SK-N-SH (cell line): ENCODE measurements at regions not wholly inside any gene's neighbourhood (a gene's known extent, or its start where the extent isn't known, plus 50 kb on each side); places are given as distances from the start of the nearest gene placed in this dataset.

Source experiments
- CTCF ChIA-PET: fragments of 300-600, 350-600 bp; formaldehyde crosslinking; extraction: SDS; loops from one replicate; lab custom pipeline; 2021; lab: Yijun Ruan, JAX
- POLR2A ChIA-PET: fragments of 350-600 bp; sonication (Branson Sonifier 250); formaldehyde crosslinking; extraction: SDS; loops from one replicate; lab custom pipeline; 2020; ENCODE audit warnings: antibody characterized with exemption, inconsistent platforms; lab: Yijun Ruan, JAX
- DNase-seq: peaks from one replicate; pipeline ENCODE4 v3.0.0; 2012
- H2AFZ ChIP-seq: fragments of 200-600 bp; sonication (generic); 2 replicates; pipeline ENCODE4 v1.8.1; 2016; ENCODE audit warnings: antibody characterized with exemption, mild to moderate bottlenecking, low read depth
- H3F3A ChIP-seq: fragments of 200-600 bp; sonication (generic); replicated peaks from 2 replicates; pipeline ENCODE3; 2016; ENCODE audit warnings: antibody characterized with exemption, mild to moderate bottlenecking; ENCODE audit not compliant: insufficient read depth
- H3K27ac ChIP-seq, 2 experiments: fragments of 200-500 bp in 1 of 2; fragments of 200-600 bp in 1 of 2; sonication (Bioruptor generic) in 1 of 2; sonication (generic), shearing (Covaris generic) in 1 of 2; 2 replicates each; pipeline versions ENCODE4 v1.5.1 to v1.6.1; 2014 to 2016; ENCODE audit warnings: low read depth in 2 of 2, inconsistent platforms in 1 of 2, low read length in 1 of 2, mild to moderate bottlenecking in 1 of 2, mixed read lengths in 1 of 2
- H3K27me3 ChIP-seq: fragments of 200-600 bp; sonication (generic), shearing (Covaris generic); 2 replicates; pipeline ENCODE4 v1.6.1; 2016; ENCODE audit warnings: mixed run types; ENCODE audit not compliant: insufficient read depth
- H3K36me3 ChIP-seq, 2 experiments: fragments of 200-500 bp in 1 of 2; fragments of 200-600 bp in 1 of 2; sonication (Bioruptor generic) in 1 of 2; sonication (generic) in 1 of 2; replicated peaks in 1 of 2; 2 replicates each; pipeline versions ENCODE3 to v1.5.1; 2014 to 2016; ENCODE audit warnings: low read length in 1 of 2, mild to moderate bottlenecking in 1 of 2; ENCODE audit not compliant: insufficient read depth in 2 of 2, control insufficient read depth in 1 of 2
- H3K4me1 ChIP-seq, 2 experiments: fragments of 200-500 bp in 1 of 2; fragments of 200-600 bp in 1 of 2; sonication (Bioruptor generic) in 1 of 2; sonication (generic), shearing (Covaris generic) in 1 of 2; 2 replicates each; pipeline versions ENCODE4 v1.5.1 to v1.6.1; 2014 to 2016; ENCODE audit warnings: low read depth in 1 of 2, low read length in 1 of 2, mixed run types in 1 of 2; ENCODE audit not compliant: insufficient read depth in 2 of 2, control insufficient read depth in 1 of 2
- H3K4me2 ChIP-seq: fragments of 200-600 bp; sonication (generic), shearing (Covaris generic); 2 replicates; pipeline ENCODE4 v1.6.1; 2017; ENCODE audit warnings: mixed run types
- H3K4me3 ChIP-seq, 2 experiments: fragments of 200-500 bp in 1 of 2; fragments of 200-600 bp in 1 of 2; sonication (Bioruptor generic) in 1 of 2; sonication (generic), shearing (Covaris generic) in 1 of 2; 2 replicates each; pipeline versions ENCODE4 v1.5.1 to v1.8.1; 2014 to 2016; ENCODE audit warnings: low read depth in 2 of 2, inconsistent platforms in 1 of 2, low read length in 1 of 2, mild to moderate bottlenecking in 1 of 2, mixed read lengths in 1 of 2, moderate library complexity in 1 of 2
- H3K79me2 ChIP-seq: fragments of 200-600 bp; sonication (generic); 2 replicates; pipeline ENCODE4 v1.8.1; 2017; ENCODE audit warnings: mild to moderate bottlenecking; ENCODE audit not compliant: insufficient read depth
- H3K9ac ChIP-seq: fragments of 200-600 bp; sonication (generic); 2 replicates; pipeline ENCODE4 v1.6.1; 2017; ENCODE audit warnings: mixed run types
- H3K9me2 ChIP-seq: fragments of 200-600 bp; sonication (generic); 2 replicates; pipeline ENCODE4 v1.6.1; 2017; ENCODE audit warnings: mixed run types
- H3K9me3 ChIP-seq: fragments of 200-600 bp; sonication (generic); 2 replicates; pipeline ENCODE4 v1.6.1; 2017; ENCODE audit warnings: mixed run types, mild to moderate bottlenecking, moderate library complexity
- H4K20me1 ChIP-seq: fragments of 200-600 bp; sonication (generic); 2 replicates; pipeline ENCODE4 v1.6.1; 2017; ENCODE audit warnings: mild to moderate bottlenecking, mixed run types; ENCODE audit not compliant: insufficient read depth
- CHD2 ChIP-seq: fragments of 150-350 bp; IDR thresholded peaks from 2 replicates; pipeline ENCODE4 v1.6.1; 2018; ENCODE audit warnings: low read length; ENCODE audit not compliant: partially characterized antibody
- EZH2phosphoT487 ChIP-seq: fragments of 200-600 bp; sonication (generic); IDR thresholded peaks from 2 replicates; pipeline ENCODE4 v1.6.1; 2017; ENCODE audit warnings: low read depth, mixed run types, mild to moderate bottlenecking, antibody characterized with exemption, moderate library complexity, borderline replicate concordance
- FOSL2 ChIP-seq: IDR thresholded peaks from 2 replicates; pipeline ENCODE4 v1.4.0; 2012; ENCODE audit warnings: low read depth, mild to moderate bottlenecking, moderate library complexity, borderline replicate concordance
- FOXJ3 ChIP-seq: sonication (generic); formaldehyde crosslinking; IDR thresholded peaks from 2 replicates; pipeline ENCODE4 v1.5.1; 2020; ENCODE audit warnings: mild to moderate bottlenecking, missing genetic modification reagents
- GATA2 ChIP-seq: sonication (generic); formaldehyde crosslinking; IDR thresholded peaks from 2 replicates; pipeline ENCODE4 v1.5.0; 2020; ENCODE audit warnings: mild to moderate bottlenecking, missing genetic modification reagents
- NRF1 ChIP-seq: IDR thresholded peaks from 2 replicates; pipeline ENCODE4 v1.6.1; 2012; ENCODE audit warnings: low read depth, mild to moderate bottlenecking, low read length
- POLR2AphosphoS5 ChIP-seq: IDR thresholded peaks from 2 replicates; pipeline ENCODE4 v1.6.1; 2012; ENCODE audit warnings: low read depth, low read length
- RAD21 ChIP-seq: IDR thresholded peaks from 2 replicates; pipeline ENCODE4 v1.6.1; 2012; ENCODE audit warnings: mild to moderate bottlenecking, low read length
- RFX5 ChIP-seq: IDR thresholded peaks from 2 replicates; pipeline ENCODE4 v1.6.1; 2012; ENCODE audit warnings: mild to moderate bottlenecking, improper control_type of control experiment, low read length
- SIN3A ChIP-seq: IDR thresholded peaks from 2 replicates; pipeline ENCODE4 v1.6.1; 2012; ENCODE audit warnings: low read depth, mild to moderate bottlenecking, low read length, moderate library complexity, borderline replicate concordance
- TAF1 ChIP-seq: IDR thresholded peaks from 2 replicates; pipeline ENCODE4 v1.6.1; 2012; ENCODE audit warnings: low read depth, mild to moderate bottlenecking, low read length, moderate library complexity, borderline replicate concordance
- TCF12 ChIP-seq: IDR thresholded peaks from 2 replicates; pipeline ENCODE4 v1.4.0; 2012
- TEAD4 ChIP-seq: IDR thresholded peaks from 2 replicates; pipeline ENCODE4 v1.4.0; 2012; ENCODE audit warnings: mild to moderate bottlenecking, borderline replicate concordance; ENCODE audit not compliant: insufficient read depth
- WGBS: methylation state at CpG from one replicate; pipeline ENCODE4 v1.1.6; 2017; ENCODE audit warnings: low lambda C conversion rate; 5-methylcytosine and 5-hydroxymethylcytosine counted together
- TF ChIP-seq, protein P1 (sequence below): IDR thresholded peaks from 2 replicates; pipeline ENCODE4 v1.6.1; 2012; ENCODE audit warnings: mild to moderate bottlenecking, low read depth, low read length, moderate library complexity
- TF ChIP-seq, protein P2 (sequence below): IDR thresholded peaks from 2 replicates; pipeline ENCODE4 v1.4.0; 2012; ENCODE audit warnings: low read depth, borderline replicate concordance
- TF ChIP-seq, protein P3 (sequence below): fragments of 150-350 bp; IDR thresholded peaks from 2 replicates; pipeline ENCODE4 v1.6.1; 2016; ENCODE audit warnings: mild to moderate bottlenecking, low read depth, low read length
- TF ChIP-seq, protein P4 (sequence below): IDR thresholded peaks from 2 replicates; pipeline ENCODE4 v1.4.0; 2012; ENCODE audit warnings: low read depth, borderline replicate concordance

DNA sequence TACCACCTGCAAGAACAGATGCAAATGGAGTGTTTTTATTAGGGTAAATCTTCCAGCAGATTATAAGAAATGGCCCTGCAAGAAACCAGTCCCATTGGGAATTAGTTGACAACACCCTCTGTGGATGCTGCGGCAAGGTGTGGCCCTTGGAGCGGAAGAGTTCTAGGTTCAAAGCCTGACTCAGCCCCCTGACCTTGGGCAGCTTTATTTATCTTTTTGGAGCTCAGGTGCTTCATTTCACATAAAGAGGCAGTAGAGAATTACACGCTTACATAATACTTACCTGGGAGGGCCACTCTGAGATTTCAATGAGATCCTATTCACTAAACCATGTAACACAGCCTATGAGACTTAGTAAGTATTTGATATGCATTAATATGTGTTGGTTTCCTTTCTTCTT is 318.2 kb upstream of the SOX9 start:
- Histone ChIP-seq H3K36me3 (no peaks in the 10 kb centered on the region), H3K9ac (no peak overlapping the region), H3K79me2 (no peaks in the 10 kb centered on the region), H3K4me3 (no peak overlapping the region)
- TF ChIP-seq GATA2 (CRISPR knock-in tag) (no peak), NRF1 (no peak), RAD21 (no peak), FOXJ3 (CRISPR knock-in tag) (no peak), CHD2 (no peak), TAF1 (no peak), POLR2AphosphoS5 (no peak), TEAD4 (no peak), SIN3A (no peak), EZH2phosphoT487 (no peak), RFX5 (no peak), TCF12 (no peak), FOSL2 (no peak)
- TF ChIP-seq, protein P1, sequence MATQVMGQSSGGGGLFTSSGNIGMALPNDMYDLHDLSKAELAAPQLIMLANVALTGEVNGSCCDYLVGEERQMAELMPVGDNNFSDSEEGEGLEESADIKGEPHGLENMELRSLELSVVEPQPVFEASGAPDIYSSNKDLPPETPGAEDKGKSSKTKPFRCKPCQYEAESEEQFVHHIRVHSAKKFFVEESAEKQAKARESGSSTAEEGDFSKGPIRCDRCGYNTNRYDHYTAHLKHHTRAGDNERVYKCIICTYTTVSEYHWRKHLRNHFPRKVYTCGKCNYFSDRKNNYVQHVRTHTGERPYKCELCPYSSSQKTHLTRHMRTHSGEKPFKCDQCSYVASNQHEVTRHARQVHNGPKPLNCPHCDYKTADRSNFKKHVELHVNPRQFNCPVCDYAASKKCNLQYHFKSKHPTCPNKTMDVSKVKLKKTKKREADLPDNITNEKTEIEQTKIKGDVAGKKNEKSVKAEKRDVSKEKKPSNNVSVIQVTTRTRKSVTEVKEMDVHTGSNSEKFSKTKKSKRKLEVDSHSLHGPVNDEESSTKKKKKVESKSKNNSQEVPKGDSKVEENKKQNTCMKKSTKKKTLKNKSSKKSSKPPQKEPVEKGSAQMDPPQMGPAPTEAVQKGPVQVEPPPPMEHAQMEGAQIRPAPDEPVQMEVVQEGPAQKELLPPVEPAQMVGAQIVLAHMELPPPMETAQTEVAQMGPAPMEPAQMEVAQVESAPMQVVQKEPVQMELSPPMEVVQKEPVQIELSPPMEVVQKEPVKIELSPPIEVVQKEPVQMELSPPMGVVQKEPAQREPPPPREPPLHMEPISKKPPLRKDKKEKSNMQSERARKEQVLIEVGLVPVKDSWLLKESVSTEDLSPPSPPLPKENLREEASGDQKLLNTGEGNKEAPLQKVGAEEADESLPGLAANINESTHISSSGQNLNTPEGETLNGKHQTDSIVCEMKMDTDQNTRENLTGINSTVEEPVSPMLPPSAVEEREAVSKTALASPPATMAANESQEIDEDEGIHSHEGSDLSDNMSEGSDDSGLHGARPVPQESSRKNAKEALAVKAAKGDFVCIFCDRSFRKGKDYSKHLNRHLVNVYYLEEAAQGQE = no peak
- TF ChIP-seq, protein P2, sequence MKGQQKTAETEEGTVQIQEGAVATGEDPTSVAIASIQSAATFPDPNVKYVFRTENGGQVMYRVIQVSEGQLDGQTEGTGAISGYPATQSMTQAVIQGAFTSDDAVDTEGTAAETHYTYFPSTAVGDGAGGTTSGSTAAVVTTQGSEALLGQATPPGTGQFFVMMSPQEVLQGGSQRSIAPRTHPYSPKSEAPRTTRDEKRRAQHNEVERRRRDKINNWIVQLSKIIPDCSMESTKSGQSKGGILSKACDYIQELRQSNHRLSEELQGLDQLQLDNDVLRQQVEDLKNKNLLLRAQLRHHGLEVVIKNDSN = no peak
- TF ChIP-seq, protein P3, sequence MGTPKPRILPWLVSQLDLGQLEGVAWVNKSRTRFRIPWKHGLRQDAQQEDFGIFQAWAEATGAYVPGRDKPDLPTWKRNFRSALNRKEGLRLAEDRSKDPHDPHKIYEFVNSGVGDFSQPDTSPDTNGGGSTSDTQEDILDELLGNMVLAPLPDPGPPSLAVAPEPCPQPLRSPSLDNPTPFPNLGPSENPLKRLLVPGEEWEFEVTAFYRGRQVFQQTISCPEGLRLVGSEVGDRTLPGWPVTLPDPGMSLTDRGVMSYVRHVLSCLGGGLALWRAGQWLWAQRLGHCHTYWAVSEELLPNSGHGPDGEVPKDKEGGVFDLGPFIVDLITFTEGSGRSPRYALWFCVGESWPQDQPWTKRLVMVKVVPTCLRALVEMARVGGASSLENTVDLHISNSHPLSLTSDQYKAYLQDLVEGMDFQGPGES = no peak
- TF ChIP-seq, protein P4, sequence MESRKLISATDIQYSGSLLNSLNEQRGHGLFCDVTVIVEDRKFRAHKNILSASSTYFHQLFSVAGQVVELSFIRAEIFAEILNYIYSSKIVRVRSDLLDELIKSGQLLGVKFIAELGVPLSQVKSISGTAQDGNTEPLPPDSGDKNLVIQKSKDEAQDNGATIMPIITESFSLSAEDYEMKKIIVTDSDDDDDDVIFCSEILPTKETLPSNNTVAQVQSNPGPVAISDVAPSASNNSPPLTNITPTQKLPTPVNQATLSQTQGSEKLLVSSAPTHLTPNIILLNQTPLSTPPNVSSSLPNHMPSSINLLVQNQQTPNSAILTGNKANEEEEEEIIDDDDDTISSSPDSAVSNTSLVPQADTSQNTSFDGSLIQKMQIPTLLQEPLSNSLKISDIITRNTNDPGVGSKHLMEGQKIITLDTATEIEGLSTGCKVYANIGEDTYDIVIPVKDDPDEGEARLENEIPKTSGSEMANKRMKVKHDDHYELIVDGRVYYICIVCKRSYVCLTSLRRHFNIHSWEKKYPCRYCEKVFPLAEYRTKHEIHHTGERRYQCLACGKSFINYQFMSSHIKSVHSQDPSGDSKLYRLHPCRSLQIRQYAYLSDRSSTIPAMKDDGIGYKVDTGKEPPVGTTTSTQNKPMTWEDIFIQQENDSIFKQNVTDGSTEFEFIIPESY = no peak
- TF ChIP-seq, all 33 proteins: peak for 0
- H3K4me2 ChIP-seq = no peak overlapping the region
- H3K27ac ChIP-seq = no peak overlapping the region
- WGBS = 89% methylated on average over 3 of the region's 3 CpGs
- H3F3A ChIP-seq = no peaks in the 10 kb centered on the region
- no peaks in the 10 kb centered on the region for H3K9me2 ChIP-seq
- DNase-seq = no peak
- no peaks in the 10 kb centered on the region for H4K20me1 ChIP-seq
- H2AFZ ChIP-seq = no peak overlapping the region
- no peaks in the 10 kb centered on the region for H3K9me3 ChIP-seq
- ChIA-PET CTCF (no interaction called here), POLR2A (no interaction called here)
- no peaks in the 10 kb centered on the region for H3K27me3 ChIP-seq
- no peaks in the 10 kb centered on the region for H3K4me1 ChIP-seq
